CD14-positive monocyte (primary cell): ENCODE measurements at regions not wholly inside any gene's neighbourhood (a gene's known extent, or its start where the extent isn't known, plus 50 kb on each side); places are given as distances from the start of the nearest gene placed in this dataset.

Source experiments
- DNase-seq, 3 donors: peaks; one replicate each; pipeline ENCODE4 v3.0.0-alpha.2; 2011 to 2022
- H2AFZ ChIP-seq: 2 replicates; pipeline ENCODE4 v1.6.0; 2012; ENCODE audit warnings: mild to moderate bottlenecking, low read depth, low read length, inconsistent platforms; ENCODE audit not compliant: insufficient read depth, poor library complexity, severe bottlenecking
- H3K27ac ChIP-seq, 2 donors: 1 replicate in 1 of 2; 2 replicates in 1 of 2; pipeline ENCODE4 v1.5.1; 2012 to 2013; ENCODE audit warnings: low read length in 2 of 2, control low read depth in 1 of 2, inconsistent platforms in 1 of 2, low read depth in 1 of 2, mild to moderate bottlenecking in 1 of 2
- H3K27me3 ChIP-seq, 2 donors: one replicate each; pipeline versions ENCODE4 v1.6.0 to v1.6.1; 2011 to 2013; ENCODE audit warnings: low read length in 2 of 2; ENCODE audit not compliant: control insufficient read depth in 2 of 2, insufficient read depth in 2 of 2
- H3K36me3 ChIP-seq, 2 donors: replicated peaks in 1 of 2; 1 replicate in 1 of 2; 2 replicates in 1 of 2; pipeline versions ENCODE4 v1.5.1 to v1.6.1; 2012 to 2013; ENCODE audit warnings: low read length in 2 of 2, control low read depth in 1 of 2, inconsistent platforms in 1 of 2, mild to moderate bottlenecking in 1 of 2; ENCODE audit not compliant: insufficient read depth in 2 of 2, control insufficient read depth in 1 of 2
- H3K4me1 ChIP-seq, 2 donors: 1 replicate in 1 of 2; 2 replicates in 1 of 2; pipeline versions ENCODE4 v1.5.1 to v1.6.1; 2012 to 2013; ENCODE audit warnings: low read length in 2 of 2, control low read depth in 1 of 2, inconsistent platforms in 1 of 2, mild to moderate bottlenecking in 1 of 2, moderate library complexity in 1 of 2; ENCODE audit not compliant: insufficient read depth in 2 of 2, control insufficient read depth in 1 of 2
- H3K4me2 ChIP-seq: replicated peaks from 2 replicates; pipeline ENCODE3; 2012; ENCODE audit warnings: low read length, moderate library complexity, mild to moderate bottlenecking; ENCODE audit not compliant: poor library complexity, severe bottlenecking; ENCODE audit errors: extremely low read depth
- H3K4me3 ChIP-seq, 3 experiments: fragments of 200-600 bp in 1 of 3; sonication (generic) in 1 of 3; replicated peaks in 1 of 3; 1 replicate in 2 of 3; 2 replicates in 1 of 3; pipeline ENCODE4 v1.5.1; 2011 to 2013; ENCODE audit warnings: low read length in 3 of 3, mild to moderate bottlenecking in 3 of 3, control low read depth in 2 of 3, low read depth in 2 of 3, inconsistent platforms in 1 of 3, moderate library complexity in 1 of 3
- H3K79me2 ChIP-seq: 2 replicates; pipeline ENCODE4 v1.6.0; 2012; ENCODE audit warnings: mild to moderate bottlenecking, control low read depth, inconsistent platforms, low read length, moderate library complexity; ENCODE audit not compliant: insufficient read depth
- H3K9ac ChIP-seq: 2 replicates; pipeline ENCODE4 v1.6.0; 2017; ENCODE audit warnings: low read length, mild to moderate bottlenecking; ENCODE audit not compliant: insufficient read depth, poor library complexity, severe bottlenecking
- H3K9me3 ChIP-seq, 2 donors: replicated peaks in 1 of 2; 1 replicate in 1 of 2; 2 replicates in 1 of 2; pipeline versions ENCODE4 v1.5.1 to v1.6.1; 2012 to 2013; ENCODE audit warnings: low read length in 2 of 2, control low read depth in 1 of 2; ENCODE audit not compliant: control insufficient read depth in 1 of 2, insufficient read depth in 1 of 2
- H4K20me1 ChIP-seq: 2 replicates; pipeline ENCODE4 v1.6.0; 2012; ENCODE audit warnings: mild to moderate bottlenecking, low read length, control low read depth, moderate library complexity; ENCODE audit not compliant: insufficient read depth
- H3K27ac Mint-ChIP-seq, 7 donors: one replicate each; pipeline ENCODE4 v1.8.0; 2020; ENCODE audit warnings: mild to moderate bottlenecking in 7 of 7, mixed read lengths in 7 of 7, moderate library complexity in 6 of 7, inconsistent platforms in 2 of 7
- H3K27me3 Mint-ChIP-seq, 3 donors: one replicate each; pipeline ENCODE4 v1.8.0; 2021 to 2022; ENCODE audit warnings: low read depth in 3 of 3, mild to moderate bottlenecking in 3 of 3, mixed read lengths in 3 of 3, moderate library complexity in 3 of 3, inconsistent platforms in 1 of 3
- H3K36me3 Mint-ChIP-seq, 2 donors: one replicate each; pipeline ENCODE4 v1.8.0; 2020; ENCODE audit warnings: mixed read lengths in 2 of 2, inconsistent platforms in 1 of 2, mild to moderate bottlenecking in 1 of 2
- H3K4me1 Mint-ChIP-seq: one replicate; pipeline ENCODE4 v1.8.0; 2020; ENCODE audit warnings: mild to moderate bottlenecking, mixed read lengths
- H3K4me3 Mint-ChIP-seq, 2 donors: one replicate each; pipeline ENCODE4 v1.8.0; 2020; ENCODE audit warnings: mild to moderate bottlenecking in 2 of 2, mixed read lengths in 2 of 2, moderate library complexity in 1 of 2
- H3K9me3 Mint-ChIP-seq, 7 donors: one replicate each; pipeline ENCODE4 v1.8.0; 2020 to 2022; ENCODE audit warnings: mixed read lengths in 7 of 7, mild to moderate bottlenecking in 6 of 7, moderate library complexity in 6 of 7, inconsistent platforms in 2 of 7
- CTCF ChIP-seq: fragments of 200-600 bp; IDR thresholded peaks from one replicate; pipeline ENCODE4 v1.8.0; 2022; ENCODE audit warnings: antibody characterized with exemption, mild to moderate bottlenecking
- WGBS: methylation state at CpG from one replicate; pipeline ENCODE4 v1.1.5; 2013; ENCODE audit warnings: missing lambda C conversion rate; ENCODE audit not compliant: insufficient coverage; 5-methylcytosine and 5-hydroxymethylcytosine counted together
- intact Hi-C, 2 donors: fragments of 100-400 bp; cut with micrococcal nuclease; formaldehyde crosslinking; loops; one replicate each; pipeline versions ENCODE4 v1.15.0 to v1.15.1; 2023

GRCh38 chr6:164554226-164554625 lies 755.2 kb downstream of the C6orf118 start:
- Mint-ChIP-seq H3K4me3 (no peak overlapping the region), H3K9me3 (peaks cover 2 to 9% (median 6%) of the 10 kb centered on the region in 7 donors), H3K4me1 (no peaks in the 10 kb centered on the region), H3K27ac (no peak overlapping the region), H3K36me3 (no peaks in the 10 kb centered on the region), H3K27me3 (no peaks in the 10 kb centered on the region)
- Histone ChIP-seq H3K36me3 (no peaks in the 10 kb centered on the region), H2AFZ (no peak overlapping the region), H3K4me3 (no peak overlapping the region), H3K79me2 (no peaks in the 10 kb centered on the region), H3K4me1 (no peaks in the 10 kb centered on the region), H3K27ac (no peak overlapping the region), H3K9me3 (peaks cover 9 to 35% of the 10 kb centered on the region in 2 donors), H4K20me1 (no peaks in the 10 kb centered on the region), H3K27me3 (no peaks in the 10 kb centered on the region), H3K9ac (no peak overlapping the region), H3K4me2 (no peak overlapping the region)
- WGBS, result no CpG with 5 or more reads among the region's 3 CpGs
- intact Hi-C loops, result no loop called here
- DNase-seq, result no peak
- no peak for TF ChIP-seq CTCF

GRCh38 chr6:164551706-164552105 lies 757.7 kb downstream of the C6orf118 start:
- H3K9me3 ChIP-seq, result peaks cover 9 to 31% of the 10 kb centered on the region in 2 donors
- 86% methylated on average over 3 of the region's 4 CpGs for whole genome bisulfite sequencing
- no peaks in the 10 kb centered on the region for H4K20me1 ChIP-seq
- Mint-ChIP-seq H3K36me3 (no peaks in the 10 kb centered on the region), H3K4me1 (no peaks in the 10 kb centered on the region), H3K27me3 (no peaks in the 10 kb centered on the region), H3K4me3 (no peak overlapping the region), H3K27ac (no peak overlapping the region), H3K9me3 (peaks cover 0 to 9% (median 6%) of the 10 kb centered on the region in 7 donors)
- no peak for DNase-seq
- intact Hi-C loops, result no loop called here
- H3K27ac ChIP-seq, result no peak overlapping the region
- H3K27me3 ChIP-seq, result no peaks in the 10 kb centered on the region
- no peaks in the 10 kb centered on the region for H3K79me2 ChIP-seq
- H3K4me1 ChIP-seq, result no peaks in the 10 kb centered on the region
- H3K9ac ChIP-seq, result no peak overlapping the region
- H3K4me2 ChIP-seq, result no peak overlapping the region
- no peak overlapping the region for H3K4me3 ChIP-seq
- no peaks in the 10 kb centered on the region for H3K36me3 ChIP-seq
- no peak for TF ChIP-seq CTCF
- H2AFZ ChIP-seq, result no peak overlapping the region
